GM19395 (cell line): ENCODE measurements at regions not wholly inside any gene's neighbourhood (a gene's known extent, or its start where the extent isn't known, plus 50 kb on each side); places are given as distances from the start of the nearest gene placed in this dataset.
"Not testable (repeated sequence)": the region's sequence is repeated elsewhere in the genome, so short reads cannot be mapped to it uniquely, and the experiment has no call there.

ENCODE experiments used
- ATAC-seq: cut with Tn5 transposase; IDR thresholded peaks from one replicate; pipeline ENCODE4 v1.9.1; 2021; ENCODE audit warnings: mild to moderate bottlenecking, moderate library complexity; ENCODE audit not compliant: unreplicated experiment

GRCh38 chr2:139457873-139458272, 677.7 kb upstream of the NXPH2 start:
- no peak for ATAC-seq

DNA sequence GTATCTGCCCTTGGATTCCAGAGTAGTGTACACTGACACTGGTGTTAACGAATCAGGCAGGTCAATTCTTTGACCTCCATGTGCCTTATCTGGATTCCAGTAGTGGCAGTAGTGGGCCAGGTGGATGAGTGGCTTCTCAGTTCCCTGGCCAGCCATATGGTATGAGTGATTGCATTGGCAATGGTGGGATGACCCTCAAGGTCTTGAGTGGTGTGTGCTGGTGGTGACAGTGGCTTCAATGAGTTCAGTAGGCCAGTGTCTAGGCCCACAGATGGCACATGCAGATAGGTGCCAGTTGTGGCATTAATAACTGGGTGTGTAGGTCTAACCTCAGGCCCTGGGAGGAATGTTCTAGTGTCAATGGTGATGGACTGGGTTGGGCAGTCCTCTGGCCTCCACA, 674.1 kb upstream of the NXPH2 start:
- ATAC-seq, result no peak

DNA sequence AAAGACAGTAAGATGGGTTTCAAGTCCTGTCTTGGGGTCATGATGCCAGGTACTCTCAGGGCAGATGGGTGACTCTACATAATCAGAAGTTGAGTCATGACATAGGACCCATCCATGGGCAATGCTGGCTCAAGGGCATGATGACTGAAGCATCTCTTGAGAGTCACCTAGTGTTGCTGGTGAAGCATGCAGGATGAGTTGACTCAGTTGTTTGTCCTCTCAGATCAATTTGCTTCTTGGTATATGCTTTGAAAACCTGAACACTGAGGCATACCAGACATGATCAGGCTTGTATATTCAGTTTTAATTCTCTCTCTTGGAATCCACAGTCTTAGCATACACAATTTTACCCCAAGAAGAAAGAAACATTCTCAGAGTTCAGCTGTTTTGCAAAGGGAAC, 658.9 kb upstream of the NXPH2 start:
- no peak for ATAC-seq

DNA sequence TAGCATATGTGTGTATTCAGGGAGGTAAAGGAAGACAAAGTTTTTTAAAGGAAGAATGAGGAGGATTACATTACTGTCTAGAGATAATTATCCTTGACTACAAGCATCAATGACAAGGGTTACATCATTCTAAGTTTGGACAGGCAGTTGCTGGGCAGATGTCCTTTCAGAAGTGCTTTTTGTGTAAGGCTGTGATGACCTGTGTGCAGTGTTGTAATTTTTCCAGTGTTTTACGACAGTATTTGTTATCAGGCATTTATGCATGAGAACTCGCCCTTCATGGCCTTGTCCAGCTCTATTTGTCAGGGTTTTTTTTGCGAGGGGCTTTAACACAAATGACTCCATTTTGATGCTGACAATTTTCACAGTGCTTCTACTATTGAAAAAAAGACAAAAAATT, 658.3 kb upstream of the NXPH2 start:
- ATAC-seq, result no peak

DNA sequence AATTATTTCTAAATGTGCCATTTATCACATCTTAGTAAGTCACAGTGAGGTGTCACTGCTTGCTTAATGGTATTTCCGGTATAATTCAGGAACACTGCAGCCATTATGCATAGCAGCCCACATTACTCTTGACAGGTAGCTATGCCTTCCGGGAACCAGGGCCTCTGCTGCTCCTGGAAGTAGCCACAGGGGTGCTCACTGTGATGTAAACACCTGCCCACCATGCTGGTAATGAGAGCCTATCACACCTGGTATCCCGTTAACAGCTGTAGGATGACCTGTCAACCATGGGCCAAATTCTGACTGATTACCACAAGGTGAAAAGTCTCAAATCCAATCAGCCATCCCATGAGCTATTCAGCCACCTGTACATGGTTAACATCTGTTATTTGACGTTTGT, 647.0 kb upstream of the NXPH2 start:
- no peak for ATAC-seq

GRCh38 chr2:139424101-139424500, 643.9 kb upstream of the NXPH2 start:
- no peak for ATAC-seq

- ATAC-seq, result no peak
These were observed 631.0 kb upstream of the NXPH2 start for GRCh38 chr2:139411236-139411635.

- not testable (repeated sequence) for ATAC-seq
These were observed 630.6 kb upstream of the NXPH2 start for GRCh38 chr2:139410833-139411174.

GRCh38 chr2:139410147-139410832, 630.1 kb upstream of the NXPH2 start:
- not testable (repeated sequence) for ATAC-seq

DNA sequence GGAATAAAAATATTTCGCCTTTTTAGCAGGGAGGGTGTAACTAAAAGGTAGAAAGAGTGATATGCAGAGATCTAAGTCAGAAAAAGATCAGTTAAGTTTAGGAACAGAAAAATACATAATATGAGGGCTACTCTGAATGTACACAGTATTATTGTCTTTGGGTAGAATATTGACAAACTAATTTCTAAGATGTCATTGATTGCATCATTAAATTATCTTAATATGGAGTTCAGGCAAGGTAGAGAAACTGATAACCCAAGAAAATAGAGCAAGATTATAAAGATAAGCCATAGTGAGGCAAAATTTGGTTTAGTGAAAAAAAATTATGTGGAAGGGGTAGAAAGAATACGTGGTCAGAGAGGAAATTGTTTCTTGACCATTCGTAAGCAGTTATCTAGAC, 629.0 kb upstream of the NXPH2 start:
- ATAC-seq, result no peak

GRCh38 chr2:139403948-139404347, 623.8 kb upstream of the NXPH2 start:
- no peak for ATAC-seq

- no peak for ATAC-seq
These were observed 614.6 kb upstream of the NXPH2 start for GRCh38 chr2:139394801-139395200.

GRCh38 chr2:139389391-139389790, 609.2 kb upstream of the NXPH2 start:
- no peak for ATAC-seq

- ATAC-seq, result no peak
These were observed 606.2 kb upstream of the NXPH2 start for GRCh38 chr2:139386401-139386800.

- ATAC-seq, result no peak
These were observed 603.3 kb upstream of the NXPH2 start for GRCh38 chr2:139383532-139383931.

DNA sequence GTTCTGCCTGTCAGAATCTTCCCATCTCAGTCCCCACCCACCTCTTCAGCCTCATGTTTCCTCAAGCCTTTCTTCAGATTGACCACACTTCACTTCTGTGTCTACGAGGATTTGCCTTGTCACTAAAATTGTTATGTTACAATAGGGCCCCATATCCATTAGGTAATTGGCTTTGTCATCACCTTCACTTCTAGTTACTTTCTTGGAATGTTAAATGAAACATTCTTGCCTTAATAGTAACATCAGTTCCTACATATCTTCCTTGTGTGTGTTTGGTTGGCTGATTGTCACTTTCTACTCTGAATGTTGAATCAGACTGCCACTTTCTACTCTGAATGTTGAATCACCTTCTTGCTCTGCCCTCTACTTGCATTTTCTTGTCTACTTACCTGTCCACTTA, 599.9 kb upstream of the NXPH2 start:
- ATAC-seq, result no peak

GRCh38 chr2:139378373-139378772, 598.2 kb upstream of the NXPH2 start:
- no peak for ATAC-seq

DNA sequence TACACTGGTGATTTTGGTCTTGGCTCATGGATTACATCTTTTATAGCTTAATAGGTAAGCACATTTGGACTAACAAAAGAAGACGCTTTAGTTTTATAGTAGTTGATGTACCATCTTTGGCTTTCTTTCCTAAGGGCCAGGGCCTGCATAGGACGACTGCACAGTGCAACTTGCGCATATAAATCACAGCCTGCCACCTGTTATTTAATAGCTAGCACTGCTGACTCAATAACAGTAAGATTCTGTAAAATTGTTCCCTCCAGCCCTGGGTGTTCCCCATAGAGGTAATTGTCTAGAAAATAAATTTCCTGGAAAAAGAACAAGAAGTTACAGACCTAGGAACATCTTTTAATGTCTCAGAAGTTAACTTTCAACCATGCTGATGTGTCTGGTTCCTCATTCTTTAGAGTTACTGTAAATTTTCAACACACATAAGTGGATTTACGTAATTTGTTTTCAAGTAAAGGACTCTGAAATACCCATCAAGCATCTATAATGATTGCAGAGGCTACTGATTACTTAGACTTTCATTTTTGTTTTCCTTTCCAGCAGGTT, 594.2 kb upstream of the NXPH2 start:
- no peak for ATAC-seq

- ATAC-seq, result no peak
These were observed 589.5 kb upstream of the NXPH2 start for GRCh38 chr2:139369423-139370409.

- no peak for ATAC-seq
These were observed 587.2 kb upstream of the NXPH2 start for GRCh38 chr2:139367416-139367815.

- no peak for ATAC-seq
These were observed 586.5 kb upstream of the NXPH2 start for GRCh38 chr2:139366681-139367080.

DNA sequence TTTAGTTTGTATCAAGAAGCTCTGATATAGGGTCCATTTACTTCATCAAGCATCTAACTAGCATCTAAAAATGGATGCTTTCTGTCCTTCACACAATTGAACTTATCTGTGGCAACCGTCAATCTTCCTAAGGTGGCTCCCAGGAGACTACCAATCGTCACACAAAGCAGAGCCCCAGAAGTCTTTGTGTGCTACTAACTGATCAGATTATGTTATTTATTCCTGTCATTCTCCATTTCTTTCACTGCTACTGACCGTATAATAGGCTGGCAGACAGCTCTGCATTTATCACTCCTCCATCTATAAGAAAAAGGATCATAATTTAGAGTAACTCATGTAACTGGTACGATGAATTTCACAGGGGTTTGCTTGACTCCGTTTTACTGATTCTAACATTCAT, 585.0 kb upstream of the NXPH2 start:
- no peak for ATAC-seq
